Astrocyte of the spinal cord (primary cell): ENCODE measurements at regions not wholly inside any gene's neighbourhood (a gene's known extent, or its start where the extent isn't known, plus 50 kb on each side); places are given as distances from the start of the nearest gene placed in this dataset.
A peak's percentile ranks its signal among the peaks of the same experiment; 100 is the strongest.

ENCODE experiments used
- DNase-seq: peaks from one replicate; pipeline ENCODE4 v3.0.0; 2011; ENCODE audit warnings: low read depth, low spot score
- H3K4me3 ChIP-seq: 2 replicates; pipeline ENCODE4 v1.5.1; 2011; ENCODE audit warnings: low read depth, mild to moderate bottlenecking, low read length, moderate library complexity
- in situ Hi-C: cut with HindIII; loops from 2 replicates; pipeline ENCODE4 v1.10.0; 2017; ENCODE audit warnings: low sequenced_read_pairs
- TF ChIP-seq, protein P1 (sequence below): IDR thresholded peaks from 2 replicates; pipeline ENCODE4 v1.5.1; 2012; ENCODE audit warnings: low read depth, mild to moderate bottlenecking, low read length, inconsistent platforms

DNA sequence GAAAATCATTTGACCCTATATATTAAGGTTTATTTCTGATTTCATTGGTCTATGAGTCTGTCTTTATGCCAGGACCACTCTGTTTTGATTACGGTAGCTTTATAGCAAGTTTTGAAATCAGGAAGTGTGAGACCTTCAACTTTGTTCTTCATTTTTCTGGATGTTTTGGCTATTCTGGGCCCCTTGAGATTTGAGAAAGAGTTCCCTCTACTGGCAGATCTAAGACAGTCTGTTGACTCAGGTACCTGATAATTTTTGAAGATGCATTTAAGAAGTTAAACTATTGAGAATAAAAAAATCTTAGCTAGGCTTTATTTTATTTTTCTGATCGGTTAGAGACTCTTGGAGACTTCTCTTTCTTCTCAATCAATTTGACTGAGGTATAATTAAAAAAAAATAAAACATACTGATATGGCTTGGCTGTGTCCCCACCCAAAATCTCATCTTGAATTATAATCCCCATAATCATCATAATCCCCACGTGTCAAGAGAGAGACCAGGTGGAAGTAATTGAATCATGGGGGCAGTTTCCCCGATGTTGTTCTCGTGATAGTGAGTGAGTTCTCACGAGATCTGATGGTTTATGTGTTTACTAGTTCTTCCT lies 209.2 kb downstream of the SNX10 start:
- DNase-seq, result peak; percentile 43
- TF ChIP-seq, protein P1, sequence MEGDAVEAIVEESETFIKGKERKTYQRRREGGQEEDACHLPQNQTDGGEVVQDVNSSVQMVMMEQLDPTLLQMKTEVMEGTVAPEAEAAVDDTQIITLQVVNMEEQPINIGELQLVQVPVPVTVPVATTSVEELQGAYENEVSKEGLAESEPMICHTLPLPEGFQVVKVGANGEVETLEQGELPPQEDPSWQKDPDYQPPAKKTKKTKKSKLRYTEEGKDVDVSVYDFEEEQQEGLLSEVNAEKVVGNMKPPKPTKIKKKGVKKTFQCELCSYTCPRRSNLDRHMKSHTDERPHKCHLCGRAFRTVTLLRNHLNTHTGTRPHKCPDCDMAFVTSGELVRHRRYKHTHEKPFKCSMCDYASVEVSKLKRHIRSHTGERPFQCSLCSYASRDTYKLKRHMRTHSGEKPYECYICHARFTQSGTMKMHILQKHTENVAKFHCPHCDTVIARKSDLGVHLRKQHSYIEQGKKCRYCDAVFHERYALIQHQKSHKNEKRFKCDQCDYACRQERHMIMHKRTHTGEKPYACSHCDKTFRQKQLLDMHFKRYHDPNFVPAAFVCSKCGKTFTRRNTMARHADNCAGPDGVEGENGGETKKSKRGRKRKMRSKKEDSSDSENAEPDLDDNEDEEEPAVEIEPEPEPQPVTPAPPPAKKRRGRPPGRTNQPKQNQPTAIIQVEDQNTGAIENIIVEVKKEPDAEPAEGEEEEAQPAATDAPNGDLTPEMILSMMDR, result peak; percentile 64
- no peak overlapping the region for H3K4me3 ChIP-seq
- in situ Hi-C loops, result no loop called here

DNA sequence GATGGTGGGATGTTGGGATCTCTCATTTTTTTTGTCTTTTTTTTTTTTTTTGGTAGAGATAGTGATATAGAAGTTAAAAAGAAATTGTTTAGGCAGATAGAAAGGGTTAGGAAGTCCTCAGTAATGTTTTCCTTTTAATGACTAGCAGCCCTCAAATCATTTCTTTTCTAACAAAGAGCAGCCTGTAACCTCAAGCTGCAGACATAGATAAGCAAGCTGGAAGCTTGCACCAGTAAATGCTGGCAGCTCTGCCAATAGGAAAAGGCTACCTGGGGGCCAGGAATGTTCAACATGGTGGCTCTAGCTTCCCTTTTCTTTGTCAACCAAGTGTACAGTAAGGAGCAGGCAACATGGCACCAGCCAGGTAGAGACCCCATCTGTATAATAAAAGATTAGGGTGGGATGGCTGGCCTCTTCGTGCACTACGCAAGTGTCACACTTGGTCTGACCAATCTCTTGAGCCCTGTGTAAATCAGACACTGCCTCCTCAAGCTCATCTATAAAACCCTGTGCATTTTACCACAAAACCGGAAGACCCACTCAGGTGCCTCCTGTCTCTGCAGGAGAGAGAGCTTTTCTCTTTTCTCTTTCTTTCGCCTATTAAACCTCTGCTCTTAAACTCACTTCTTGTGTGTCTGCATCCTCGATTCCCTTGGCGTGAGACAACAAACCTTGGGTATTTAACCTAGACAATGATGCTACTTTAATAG lies 212.9 kb downstream of the SNX10 start:
- TF ChIP-seq, protein P1, result no peak
- in situ Hi-C loops, result no loop called here
- no peak for DNase-seq

DNA sequence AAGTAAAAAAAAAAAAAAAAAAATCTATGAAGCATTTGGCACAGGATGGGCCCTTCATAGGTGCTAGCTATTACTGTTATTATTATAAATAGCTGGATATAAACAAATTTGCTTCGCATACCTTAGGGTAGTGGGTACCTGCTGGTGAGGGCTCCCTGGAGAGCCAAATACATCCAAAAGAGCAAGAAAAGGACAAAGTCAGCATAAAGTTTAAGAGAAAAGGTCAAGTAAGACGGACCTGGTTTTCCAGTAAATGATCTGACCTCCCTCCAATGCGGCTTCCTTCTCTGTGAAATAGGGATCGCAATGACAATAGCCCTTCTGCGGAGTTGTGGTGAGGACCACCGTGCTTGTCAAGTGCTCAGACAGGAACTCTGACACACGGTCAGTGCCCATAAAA lies 214.5 kb downstream of the SNX10 start:
- in situ Hi-C loops, result no loop called here
- no peak for DNase-seq
- no peak overlapping the region for H3K4me3 ChIP-seq
- TF ChIP-seq, protein P1, result no peak

More for the DNA sequence above, 212.9 kb downstream of the SNX10 start:
- no peak overlapping the region for H3K4me3 ChIP-seq

DNA sequence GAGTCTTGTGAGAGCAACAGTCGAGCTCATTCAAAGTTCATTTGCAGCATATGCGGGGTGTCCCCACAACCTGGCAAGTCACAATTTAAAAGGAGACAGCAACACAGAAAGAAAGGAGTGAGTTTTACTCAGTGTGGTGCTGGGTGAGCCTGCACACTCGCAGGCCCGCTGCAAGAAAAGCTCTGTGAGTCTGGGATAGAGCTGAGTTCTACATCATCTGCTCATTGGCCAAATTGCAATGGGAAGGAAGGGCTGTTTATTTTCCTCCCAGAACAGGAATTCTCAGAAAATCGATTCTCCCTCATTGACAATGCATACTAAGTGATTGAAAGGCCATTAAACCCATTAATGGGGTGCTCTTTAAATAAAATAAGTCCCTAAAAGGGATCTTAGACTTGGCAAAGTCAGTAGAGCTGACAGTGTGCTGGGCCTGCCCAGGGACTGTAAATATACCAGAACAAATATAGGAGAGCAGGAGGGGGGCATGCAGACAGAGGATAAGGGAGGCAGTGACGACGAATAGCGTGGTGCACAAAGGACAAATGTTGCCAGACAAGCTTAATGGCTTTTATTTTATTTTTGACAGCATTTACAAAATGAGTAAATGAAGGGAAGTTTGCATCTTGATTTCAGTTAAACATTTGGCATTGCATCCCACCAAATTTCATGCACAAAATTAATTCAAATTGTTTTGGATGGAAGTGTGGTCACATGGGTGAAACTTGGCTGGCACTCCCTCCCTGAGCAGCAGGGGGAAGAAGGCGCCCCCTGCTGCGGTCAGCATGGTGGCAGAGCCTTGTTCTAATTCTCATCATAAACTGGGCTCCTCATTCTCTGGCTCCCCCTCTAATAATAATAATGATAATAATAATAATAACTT lies 215.7 kb downstream of the SNX10 start:
- in situ Hi-C loops, result no loop called here
- H3K4me3 ChIP-seq, result no peak overlapping the region
- TF ChIP-seq, protein P1, result no peak
- no peak for DNase-seq

DNA sequence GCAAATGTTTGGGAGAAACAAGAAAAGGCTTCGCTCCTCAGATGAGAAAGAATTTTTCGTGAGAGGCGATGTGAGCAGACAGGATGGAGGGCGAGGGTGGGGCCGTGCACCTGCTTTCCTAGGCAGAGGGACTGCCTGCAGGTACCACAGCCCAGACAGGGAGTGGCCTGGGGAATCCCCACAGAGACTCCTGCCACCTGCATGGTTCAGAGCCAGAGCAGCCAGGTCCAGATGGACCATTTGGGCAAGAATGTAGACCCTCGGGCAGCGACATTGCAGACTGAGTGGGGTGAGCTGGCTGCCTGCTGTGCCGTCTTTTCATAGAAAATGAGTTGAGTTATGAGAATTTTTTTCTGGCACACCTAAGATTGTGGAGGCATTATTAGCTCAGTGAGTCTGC lies 216.8 kb downstream of the SNX10 start:
- no peak overlapping the region for H3K4me3 ChIP-seq
- in situ Hi-C loops, result no loop called here
- no peak for DNase-seq
- TF ChIP-seq, protein P1, result no peak

DNA sequence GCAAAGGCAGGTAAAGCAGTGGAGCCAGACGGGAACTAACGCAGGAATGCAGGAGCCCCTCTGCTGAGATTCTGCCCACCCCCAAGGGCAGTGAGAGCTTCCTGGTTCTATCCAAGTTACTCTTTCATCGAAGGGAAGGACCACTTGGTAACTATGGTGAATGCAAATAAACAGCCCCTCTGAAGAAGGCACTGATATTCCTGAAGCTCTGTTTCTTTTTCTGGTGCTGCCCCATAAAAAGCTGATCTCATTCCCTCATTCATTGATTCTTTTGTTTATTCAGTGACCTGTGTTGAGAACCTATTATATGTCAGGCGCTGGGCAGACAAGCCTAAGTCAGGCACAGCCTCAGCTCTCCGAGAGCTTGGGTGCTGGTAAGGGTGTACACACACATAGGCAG lies 217.3 kb downstream of the SNX10 start:
- DNase-seq, result no peak
- TF ChIP-seq, protein P1, result no peak
- in situ Hi-C loops, result no loop called here
- H3K4me3 ChIP-seq, result no peak overlapping the region
